M059J (cell line): ENCODE measurements at regions not wholly inside any gene's neighbourhood (a gene's known extent, or its start where the extent isn't known, plus 50 kb on each side); places are given as distances from the start of the nearest gene placed in this dataset.
"Not testable (repeated sequence)": the region's sequence is repeated elsewhere in the genome, so short reads cannot be mapped to it uniquely, and the experiment has no call there.

Source experiments
- DNase-seq: peaks from one replicate; pipeline ENCODE4 v3.0.0-alpha.2; 2012; ENCODE audit warnings: low read depth

GRCh38 chr1:186775881-186776560, 52.7 kb upstream of the PLA2G4A start:
- peak; percentile 62 for DNase-seq

GRCh38 chr1:186775036-186775435, 53.7 kb upstream of the PLA2G4A start:
- DNase-seq = no peak

- no peak for DNase-seq
These were observed 56.5 kb upstream of the PLA2G4A start for GRCh38 chr1:186772228-186772627.

DNA sequence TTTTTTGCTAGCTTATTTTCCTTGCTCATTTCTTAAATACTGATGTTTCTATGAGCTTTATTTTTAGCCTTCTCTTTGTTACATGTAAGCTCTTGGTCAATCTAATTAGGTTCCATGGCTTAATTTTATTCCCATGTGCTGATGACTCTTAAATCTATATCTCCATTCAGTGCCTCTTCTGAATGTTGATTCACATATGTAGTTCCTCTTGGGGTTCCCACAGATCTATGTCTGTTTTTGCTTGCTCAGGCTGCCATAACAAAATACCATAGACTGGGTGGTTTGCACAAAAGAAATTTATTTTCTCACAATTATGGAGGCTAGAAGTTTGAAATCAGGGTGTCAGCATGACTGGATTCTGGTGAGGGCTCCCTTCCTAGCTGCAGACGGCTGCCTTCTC, 58.3 kb upstream of the PLA2G4A start:
- no peak for DNase-seq

GRCh38 chr1:186768906-186769305, 59.8 kb upstream of the PLA2G4A start:
- DNase-seq = no peak

GRCh38 chr1:186765446-186765845, 63.3 kb upstream of the PLA2G4A start:
- peak; percentile 36 for DNase-seq

GRCh38 chr1:186763107-186763506, 65.6 kb upstream of the PLA2G4A start:
- DNase-seq = peak; percentile 91

DNA sequence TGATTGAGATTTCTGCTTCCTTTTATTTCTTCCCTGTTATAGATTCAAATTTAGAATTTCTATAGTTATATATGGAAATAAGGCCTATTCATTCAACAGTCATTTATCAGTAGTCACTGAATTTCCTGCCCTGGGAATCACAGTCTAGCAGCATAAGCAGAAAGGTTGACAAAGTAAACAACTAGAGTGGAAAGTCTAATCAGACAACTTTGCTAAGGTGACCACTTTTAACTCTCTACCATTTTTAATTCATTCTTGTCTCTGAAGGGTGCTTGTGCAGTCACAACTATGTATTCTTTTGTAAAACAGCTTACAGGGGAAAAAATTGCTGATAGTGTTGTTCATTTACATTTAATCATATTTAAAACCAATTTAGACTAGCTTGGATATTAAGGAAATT, 66.1 kb upstream of the PLA2G4A start:
- DNase-seq = peak; percentile 24

GRCh38 chr1:186761358-186761757, 67.4 kb upstream of the PLA2G4A start:
- no peak for DNase-seq

DNA sequence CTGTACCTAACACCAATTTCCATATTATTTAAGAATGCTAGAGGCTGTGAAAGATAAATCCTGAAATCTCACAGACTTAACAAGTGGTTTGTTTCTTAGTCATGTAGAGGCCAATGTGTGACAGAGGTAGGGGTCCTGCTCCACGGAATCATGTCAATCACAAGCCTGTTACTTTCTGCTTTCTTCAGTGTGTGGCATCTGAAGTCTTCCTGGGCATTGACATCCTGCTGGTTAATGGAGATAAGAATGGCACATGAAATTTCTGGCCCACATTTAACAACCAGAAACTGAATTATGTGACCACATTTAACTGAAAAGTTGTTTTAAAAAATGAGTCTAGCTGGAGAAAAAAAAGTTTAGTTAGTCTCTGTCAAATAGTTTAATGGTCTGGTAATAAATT, 68.3 kb upstream of the PLA2G4A start:
- no peak for DNase-seq

DNA sequence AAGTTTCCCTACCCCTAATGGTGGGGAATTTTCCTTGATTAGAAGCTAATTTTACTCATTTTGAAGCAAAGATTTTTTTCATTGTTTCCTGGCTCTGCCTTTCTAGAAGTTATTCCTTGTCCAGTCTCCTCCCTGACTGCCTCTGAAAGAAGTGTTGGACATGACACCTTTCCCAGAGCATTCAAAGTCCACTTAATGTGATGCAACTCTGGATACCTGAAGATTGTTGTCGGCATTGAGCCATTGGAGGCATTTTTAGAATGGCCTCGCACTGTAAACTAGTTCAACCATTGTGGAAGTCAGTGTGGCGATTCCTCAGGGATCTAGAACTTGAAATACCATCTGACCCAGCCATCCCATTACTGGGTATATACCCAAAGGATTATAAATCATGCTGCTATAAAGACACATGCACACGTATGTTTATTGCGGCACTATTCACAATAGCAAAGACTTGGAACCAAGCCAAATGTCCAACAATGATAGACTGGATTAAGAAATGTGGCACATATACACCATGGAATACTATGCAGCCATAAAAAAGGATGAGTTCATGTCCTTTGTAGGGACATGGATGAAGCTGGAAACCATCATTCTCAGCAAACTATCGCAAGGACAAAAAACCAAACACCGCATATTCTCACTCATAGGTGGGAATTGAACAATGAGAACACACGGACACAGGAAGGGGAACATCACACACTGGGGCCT, 69.7 kb upstream of the PLA2G4A start:
- not testable (repeated sequence) for DNase-seq

- no peak for DNase-seq
These were observed 70.9 kb upstream of the PLA2G4A start for GRCh38 chr1:186757851-186758250.

- peak; percentile 85 for DNase-seq
These were observed 74.1 kb upstream of the PLA2G4A start for GRCh38 chr1:186754542-186755145.

DNA sequence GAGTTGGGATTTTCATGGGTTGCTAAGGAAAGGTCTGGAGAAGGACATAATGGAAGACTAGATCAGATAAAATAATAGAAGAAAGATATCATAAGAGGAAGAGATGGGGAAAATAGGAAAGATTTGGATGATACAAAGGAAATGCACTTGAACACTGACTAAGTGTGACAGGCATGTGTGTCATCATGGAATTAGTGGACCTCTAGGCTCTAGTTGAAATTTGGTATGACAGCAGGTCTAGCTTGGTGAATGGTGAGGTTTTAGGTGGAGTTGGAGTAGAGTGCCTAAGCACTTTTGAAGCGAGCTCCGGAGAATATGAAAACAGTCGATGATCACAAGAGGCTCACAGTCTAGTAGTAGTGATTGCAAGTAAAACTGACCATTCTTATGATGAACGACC, 73.0 kb upstream of the PTGS2 start:
- DNase-seq = peak; percentile 49

DNA sequence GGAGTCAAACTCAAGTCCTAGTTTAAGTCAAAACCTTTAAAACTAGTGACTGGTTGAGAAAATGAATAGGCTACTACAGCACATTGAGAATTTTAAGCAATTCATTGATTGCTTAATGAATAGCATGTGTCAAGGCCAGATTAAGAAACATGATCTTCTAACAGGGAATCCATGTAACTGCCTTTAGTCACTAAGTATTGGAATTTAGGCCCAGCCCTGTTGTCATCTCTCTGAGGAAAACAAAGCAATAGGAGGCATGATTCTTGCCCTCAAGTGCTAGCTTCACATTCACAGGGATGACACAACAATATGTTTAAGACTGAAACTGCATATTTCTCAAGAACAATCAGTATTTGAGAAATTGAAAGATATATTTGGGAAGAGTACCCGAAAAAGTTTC, 70.0 kb upstream of the PTGS2 start:
- no peak for DNase-seq

DNA sequence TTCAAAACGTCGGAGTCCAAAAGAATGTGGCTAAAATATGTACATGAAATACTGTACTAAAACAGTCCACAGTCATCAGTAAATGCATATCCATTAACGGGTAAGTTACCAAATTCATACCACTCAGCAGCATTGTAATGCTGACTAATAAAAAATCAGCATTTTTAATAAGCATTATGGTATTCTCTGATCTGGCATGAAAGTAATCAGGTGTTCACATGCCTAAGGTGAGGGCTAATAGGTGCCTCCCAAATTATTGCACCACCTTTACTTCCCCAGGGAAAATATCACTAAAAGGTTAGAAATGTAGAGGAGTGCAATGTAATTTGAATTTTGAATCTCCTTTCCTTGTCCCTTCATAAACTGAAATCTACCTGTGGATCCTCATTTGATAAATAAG, 69.6 kb upstream of the PTGS2 start:
- DNase-seq = no peak

DNA sequence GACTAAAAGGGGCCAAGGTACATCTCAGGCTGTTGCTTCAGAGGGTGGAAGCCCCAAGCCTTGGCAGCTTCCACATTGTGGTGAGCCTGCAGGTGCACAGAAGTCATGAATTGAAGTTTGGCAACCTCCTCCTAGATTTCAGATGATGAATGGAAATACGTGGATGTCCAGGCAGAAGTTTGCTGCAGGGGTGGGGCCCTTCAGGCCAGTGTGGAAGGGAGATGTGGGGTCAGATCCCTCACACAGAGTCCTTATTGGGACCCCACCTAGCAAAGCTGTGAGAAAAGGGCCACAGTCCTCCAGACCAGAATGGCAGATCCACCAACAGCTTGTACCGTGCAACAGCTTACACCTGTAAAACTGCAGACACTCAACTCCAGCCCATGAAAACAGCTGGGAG, 67.4 kb upstream of the PTGS2 start:
- DNase-seq = no peak

DNA sequence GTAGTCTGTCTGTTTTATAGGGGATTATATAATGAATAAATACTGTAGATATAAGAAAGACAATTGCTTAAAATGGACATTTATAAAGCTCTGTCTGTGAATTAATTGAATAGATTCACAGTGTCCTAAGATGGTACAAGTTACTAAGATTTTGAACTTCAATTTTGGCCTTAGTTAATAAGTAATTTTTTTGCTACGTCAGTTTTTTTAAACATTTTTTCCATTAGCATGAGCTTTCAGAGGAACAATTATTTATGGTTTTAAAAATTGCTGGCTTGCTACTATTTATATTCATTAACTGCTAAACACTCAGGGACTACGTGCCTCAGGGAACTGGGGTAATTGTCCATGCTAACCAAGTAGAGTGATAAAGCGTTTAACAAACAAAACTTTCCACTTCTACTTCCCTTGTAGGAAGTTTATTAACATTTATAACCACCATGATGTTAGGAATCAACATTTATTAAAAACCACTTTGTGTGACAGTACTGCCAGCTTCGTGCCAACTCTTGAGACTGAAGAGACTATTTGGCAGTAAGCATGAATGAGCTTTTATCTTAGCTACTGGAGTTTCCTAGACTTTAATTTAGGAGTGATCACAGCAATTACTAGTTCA, 65.4 kb upstream of the PTGS2 start:
- DNase-seq = peak; percentile 70

DNA sequence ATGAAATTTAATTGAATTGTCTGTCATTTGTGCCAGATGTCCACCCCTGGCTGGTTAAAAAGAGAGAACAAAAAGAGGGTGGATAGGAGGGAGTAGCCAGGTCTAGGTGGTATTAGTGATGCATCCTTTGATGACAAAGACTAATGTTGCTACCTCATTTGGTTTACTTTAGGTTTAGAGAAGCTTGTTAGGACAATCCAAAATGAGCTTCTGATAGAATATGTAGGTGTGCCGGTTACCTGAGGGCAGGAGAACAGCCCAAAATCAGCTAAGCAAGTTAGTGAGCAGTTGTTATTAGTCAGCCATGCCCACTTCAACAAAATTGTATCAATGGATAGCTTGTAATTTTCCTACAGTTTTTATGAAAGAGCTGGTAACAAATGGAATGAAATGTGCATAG, 61.4 kb upstream of the PTGS2 start:
- DNase-seq = no peak

GRCh38 chr1:186740324-186740723, 60.1 kb upstream of the PTGS2 start:
- no peak for DNase-seq

- no peak for DNase-seq
These were observed 59.3 kb upstream of the PTGS2 start for GRCh38 chr1:186739515-186739914.

DNA sequence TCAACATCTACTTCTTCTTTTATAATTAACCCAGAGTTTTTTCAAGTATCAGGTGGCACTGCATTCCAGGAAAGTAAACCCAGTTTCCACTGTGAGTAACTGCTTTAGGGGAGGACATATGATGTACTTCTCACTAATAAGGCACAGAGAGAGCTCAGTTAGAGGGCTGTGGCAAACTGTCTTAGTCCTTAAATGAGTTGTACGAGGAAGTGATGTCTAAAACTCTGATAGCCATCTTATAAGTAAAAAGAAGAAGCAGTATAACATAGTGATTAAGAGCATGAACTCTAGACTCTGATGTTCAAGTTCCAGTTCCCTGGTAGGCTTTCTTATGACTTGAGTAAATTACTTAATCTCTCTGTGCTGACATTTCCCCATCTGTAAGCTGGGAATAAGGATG, 58.7 kb upstream of the PTGS2 start:
- DNase-seq = no peak
